Neural progenitor cell (in vitro differentiated cells): ENCODE measurements at regions not wholly inside any gene's neighbourhood (a gene's known extent, or its start where the extent isn't known, plus 50 kb on each side); places are given as distances from the start of the nearest gene placed in this dataset.
A peak's percentile ranks its signal among the peaks of the same experiment; 100 is the strongest.

Source experiments
- DNase-seq: peaks from one replicate; pipeline ENCODE4 v3.0.0-alpha.2; 2016; ENCODE audit warnings: low spot score
- H2AFZ ChIP-seq: fragments of 200-600 bp; sonication (generic); replicated peaks from 2 replicates; pipeline ENCODE4 v1.6.1; 2016; ENCODE audit warnings: antibody characterized with exemption
- H3F3A ChIP-seq: fragments of 200-600 bp; sonication (generic); 2 replicates; pipeline ENCODE4 v1.6.1; 2016; ENCODE audit warnings: antibody characterized with exemption, low read depth
- H3K27ac ChIP-seq: fragments of 200-600 bp; sonication (generic); 2 replicates; pipeline ENCODE4 v1.5.1; 2016; ENCODE audit warnings: mild to moderate bottlenecking
- H3K27me3 ChIP-seq: fragments of 200-600 bp; sonication (generic); 2 replicates; pipeline ENCODE4 v1.6.1; 2016; ENCODE audit warnings: mild to moderate bottlenecking, moderate library complexity
- H3K36me3 ChIP-seq: fragments of 200-600 bp; sonication (generic); 2 replicates; pipeline ENCODE4 v1.5.1; 2016
- H3K4me1 ChIP-seq: fragments of 200-600 bp; sonication (generic); 2 replicates; pipeline ENCODE4 v1.6.1; 2016; ENCODE audit warnings: mixed run types
- H3K4me2 ChIP-seq: fragments of 200-600 bp; sonication (generic); 2 replicates; pipeline ENCODE4 v1.6.1; 2016
- H3K4me3 ChIP-seq: fragments of 200-600 bp; sonication (generic); 2 replicates; pipeline ENCODE4 v1.5.1; 2016
- H3K79me2 ChIP-seq: fragments of 200-600 bp; sonication (generic); 2 replicates; pipeline ENCODE4 v1.6.1; 2016; ENCODE audit warnings: low read depth
- H3K9ac ChIP-seq: fragments of 200-600 bp; sonication (generic); 2 replicates; pipeline ENCODE4 v1.6.1; 2016
- H3K9me3 ChIP-seq: fragments of 200-600 bp; sonication (generic); 2 replicates; pipeline ENCODE4 v1.5.1; 2016; ENCODE audit warnings: low read depth
- H4K20me1 ChIP-seq: fragments of 200-600 bp; sonication (generic); 2 replicates; pipeline ENCODE4 v1.6.1; 2016; ENCODE audit warnings: low read depth
- H3K27ac Mint-ChIP-seq: 3 replicates; pipeline ENCODE4 v1.8.0; 2021; ENCODE audit warnings: mixed read lengths
- H3K27me3 Mint-ChIP-seq: 2 replicates; pipeline ENCODE4 v1.8.0; 2022; ENCODE audit warnings: low read depth, mild to moderate bottlenecking, inconsistent platforms, moderate library complexity, mixed read lengths; ENCODE audit not compliant: insufficient read depth
- H3K36me3 Mint-ChIP-seq: 3 replicates; pipeline ENCODE4 v1.8.0; 2021; ENCODE audit warnings: mixed read lengths
- H3K4me1 Mint-ChIP-seq: 3 replicates; pipeline ENCODE4 v1.8.0; 2021; ENCODE audit warnings: mixed read lengths
- H3K4me3 Mint-ChIP-seq: 3 replicates; pipeline ENCODE4 v1.8.0; 2021; ENCODE audit warnings: mild to moderate bottlenecking, moderate library complexity, mixed read lengths
- H3K9me3 Mint-ChIP-seq: 3 replicates; pipeline ENCODE4 v1.8.0; 2020; ENCODE audit warnings: mixed read lengths
- CTCF ChIP-seq: fragments of 200-600 bp; sonication (generic); IDR thresholded peaks from 2 replicates; pipeline ENCODE4 v1.5.1; 2017; ENCODE audit warnings: antibody characterized with exemption, mild to moderate bottlenecking
- EZH2 ChIP-seq: fragments of 200-600 bp; sonication (generic); IDR thresholded peaks from 2 replicates; pipeline ENCODE4 v1.6.1; 2017; ENCODE audit warnings: antibody characterized with exemption, mild to moderate bottlenecking, moderate library complexity
- EZH2phosphoT487 ChIP-seq: fragments of 200-600 bp; sonication (generic); IDR thresholded peaks from 2 replicates; pipeline ENCODE4 v1.6.1; 2017; ENCODE audit warnings: antibody characterized with exemption

DNA sequence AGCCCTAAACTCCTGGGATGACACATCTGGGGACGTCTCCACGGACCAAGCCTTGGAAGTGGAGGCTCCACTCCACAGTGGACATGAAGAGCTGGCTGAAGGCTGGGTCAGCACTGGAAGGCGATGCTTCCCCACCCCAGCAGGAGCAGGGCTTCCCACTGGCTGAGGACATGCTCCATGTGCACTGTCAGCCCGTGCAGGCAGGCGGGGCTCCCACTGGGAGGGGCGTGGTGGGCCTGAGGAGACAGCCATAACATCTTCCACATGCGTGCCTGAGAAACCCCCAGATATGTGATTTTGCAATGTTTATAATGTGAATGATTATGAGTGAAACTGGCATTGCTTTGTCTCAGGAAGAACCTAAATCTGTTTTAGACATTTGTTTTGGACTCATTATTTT is 231.3 kb downstream of the KLF13 start:
- Histone ChIP-seq H3K4me1 (peaks cover 15% of the 10 kb centered on the region), H3K4me2 (no peak overlapping the region), H3K27me3 (no peaks in the 10 kb centered on the region), H4K20me1 (no peaks in the 10 kb centered on the region), H3F3A (no peaks in the 10 kb centered on the region), H3K36me3 (no peaks in the 10 kb centered on the region), H3K79me2 (no peaks in the 10 kb centered on the region), H2AFZ (no peak overlapping the region), H3K9me3 (no peaks in the 10 kb centered on the region), H3K9ac (no peak overlapping the region), H3K4me3 (no peak overlapping the region), H3K27ac (no peak overlapping the region)
- TF ChIP-seq EZH2phosphoT487 (no peak), EZH2 (no peak), CTCF (no peak)
- peaks cover 3% of the 10 kb centered on the region for H3K27me3 Mint-ChIP-seq
- no peak overlapping the region for H3K4me3 Mint-ChIP-seq
- no peak for DNase-seq
- H3K9me3 Mint-ChIP-seq: no peaks in the 10 kb centered on the region
- no peaks in the 10 kb centered on the region for H3K36me3 Mint-ChIP-seq
- peaks cover 17% of the 10 kb centered on the region for H3K4me1 Mint-ChIP-seq
- no peak overlapping the region for H3K27ac Mint-ChIP-seq

DNA sequence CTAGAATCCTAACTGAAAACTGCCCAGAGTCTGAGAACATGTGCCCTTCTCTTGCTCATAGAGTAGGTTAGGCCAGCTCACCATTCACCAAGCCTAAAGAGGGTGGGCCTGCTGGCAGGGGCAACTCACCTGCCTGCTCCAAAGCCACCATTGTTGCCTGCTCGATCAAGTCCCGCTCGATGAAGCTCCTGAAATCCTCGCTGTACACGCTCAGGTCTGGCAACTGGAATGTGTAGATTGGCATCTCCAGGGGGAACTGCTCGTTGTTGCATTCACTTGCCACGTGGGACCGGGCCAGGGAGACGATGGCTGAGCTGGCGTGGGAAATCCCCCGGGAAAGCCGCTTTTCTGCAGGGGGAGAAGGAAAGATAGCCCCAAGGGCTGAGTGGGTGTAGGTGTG is 232.2 kb downstream of the KLF13 start:
- no peaks in the 10 kb centered on the region for H3K9me3 Mint-ChIP-seq
- H2AFZ ChIP-seq: no peak overlapping the region
- H4K20me1 ChIP-seq: no peaks in the 10 kb centered on the region
- no peak overlapping the region for H3K27ac Mint-ChIP-seq
- no peaks in the 10 kb centered on the region for H3K79me2 ChIP-seq
- no peaks in the 10 kb centered on the region for H3K36me3 Mint-ChIP-seq
- no peak overlapping the region for H3K4me2 ChIP-seq
- no peaks in the 10 kb centered on the region for H3K36me3 ChIP-seq
- no peaks in the 10 kb centered on the region for H3K9me3 ChIP-seq
- no peak overlapping the region for H3K27ac ChIP-seq
- TF ChIP-seq EZH2 (no peak), CTCF (no peak), EZH2phosphoT487 (no peak)
- no peaks in the 10 kb centered on the region for H3F3A ChIP-seq
- peaks cover 17% of the 10 kb centered on the region for H3K4me1 Mint-ChIP-seq
- H3K4me3 Mint-ChIP-seq: no peak overlapping the region
- peaks cover 3% of the 10 kb centered on the region for H3K27me3 Mint-ChIP-seq
- no peaks in the 10 kb centered on the region for H3K27me3 ChIP-seq
- no peak overlapping the region for H3K4me3 ChIP-seq
- no peak for DNase-seq
- peaks cover 15% of the 10 kb centered on the region for H3K4me1 ChIP-seq
- H3K9ac ChIP-seq: no peak overlapping the region

DNA sequence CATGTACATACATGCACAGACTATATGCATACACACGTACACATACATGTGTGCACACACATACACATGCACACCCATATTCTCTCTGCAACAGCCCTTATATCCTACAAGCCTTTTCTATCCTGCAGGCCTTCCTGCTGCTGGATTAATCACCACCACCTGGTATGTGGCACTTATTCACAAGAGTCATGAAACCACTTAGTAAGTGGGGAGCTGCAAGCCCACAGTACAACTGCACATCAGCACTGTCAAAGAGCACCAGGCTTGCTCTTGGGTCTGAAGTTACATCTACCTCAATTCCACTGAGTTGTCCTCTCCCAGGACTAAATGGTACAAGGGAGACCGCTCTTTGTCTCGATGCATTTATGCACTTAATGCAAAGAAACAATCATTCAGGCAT is 233.2 kb downstream of the KLF13 start:
- TF ChIP-seq CTCF (no peak), EZH2 (no peak), EZH2phosphoT487 (no peak)
- Histone ChIP-seq H3K27ac (no peak overlapping the region), H4K20me1 (no peaks in the 10 kb centered on the region), H3K9ac (no peak overlapping the region), H3K4me3 (no peak overlapping the region), H3K36me3 (no peaks in the 10 kb centered on the region), H3K79me2 (no peaks in the 10 kb centered on the region), H3K4me2 (no peak overlapping the region), H3K27me3 (no peaks in the 10 kb centered on the region), H3K9me3 (no peaks in the 10 kb centered on the region), H3F3A (no peaks in the 10 kb centered on the region), H2AFZ (no peak overlapping the region), H3K4me1 (peaks cover 15% of the 10 kb centered on the region)
- Mint-ChIP-seq H3K36me3 (no peaks in the 10 kb centered on the region), H3K9me3 (no peaks in the 10 kb centered on the region), H3K4me3 (no peak overlapping the region), H3K27ac (no peak overlapping the region), H3K27me3 (peaks cover 3% of the 10 kb centered on the region), H3K4me1 (peaks cover 17% of the 10 kb centered on the region)
- DNase-seq: no peak

DNA sequence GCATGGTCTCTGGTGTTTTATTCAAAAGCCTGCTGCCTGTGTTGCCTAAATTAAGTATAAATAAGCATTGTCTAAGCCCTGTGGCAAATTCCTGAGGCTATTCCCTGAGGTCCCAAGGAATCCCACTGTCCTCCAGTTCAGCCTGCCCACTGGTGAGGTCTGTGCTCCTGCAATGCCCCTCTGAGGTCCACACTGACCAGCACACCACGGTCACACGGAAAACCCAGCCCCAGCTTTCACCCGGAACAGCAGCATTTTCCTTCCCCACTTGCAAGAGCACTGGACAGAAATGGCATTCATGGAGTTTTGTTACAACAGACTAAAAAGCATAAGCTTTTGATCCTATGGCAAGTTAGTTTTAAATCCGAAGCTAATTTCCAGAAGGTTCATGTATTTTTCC is 234.0 kb downstream of the KLF13 start:
- H3K4me1 ChIP-seq: peaks cover 15% of the 10 kb centered on the region
- peak overlapping the region; percentile 21 for H3K4me2 ChIP-seq
- peak overlapping the region; percentile 74 for H3K27ac Mint-ChIP-seq
- H3K4me3 ChIP-seq: no peak overlapping the region
- no peak overlapping the region for H3K27ac ChIP-seq
- H3F3A ChIP-seq: no peaks in the 10 kb centered on the region
- H4K20me1 ChIP-seq: no peaks in the 10 kb centered on the region
- H3K9ac ChIP-seq: no peak overlapping the region
- no peaks in the 10 kb centered on the region for H3K9me3 ChIP-seq
- H3K4me1 Mint-ChIP-seq: peaks cover 17% of the 10 kb centered on the region
- no peak overlapping the region for H2AFZ ChIP-seq
- H3K27me3 ChIP-seq: no peaks in the 10 kb centered on the region
- H3K27me3 Mint-ChIP-seq: peaks cover 3% of the 10 kb centered on the region
- no peaks in the 10 kb centered on the region for H3K36me3 Mint-ChIP-seq
- no peak for DNase-seq
- H3K9me3 Mint-ChIP-seq: no peaks in the 10 kb centered on the region
- H3K79me2 ChIP-seq: no peaks in the 10 kb centered on the region
- H3K36me3 ChIP-seq: no peaks in the 10 kb centered on the region
- TF ChIP-seq EZH2 (no peak), EZH2phosphoT487 (no peak), CTCF (no peak)
- H3K4me3 Mint-ChIP-seq: no peak overlapping the region
